ENCODE measurements at regions not wholly inside any gene's neighbourhood (a gene's known extent, or its start where the extent isn't known, plus 50 kb on each side); places are given as distances from the start of the nearest gene placed in this dataset.
"Not testable (repeated sequence)": the region's sequence is repeated elsewhere in the genome, so short reads cannot be mapped to it uniquely, and the experiment has no call there.

DNA sequence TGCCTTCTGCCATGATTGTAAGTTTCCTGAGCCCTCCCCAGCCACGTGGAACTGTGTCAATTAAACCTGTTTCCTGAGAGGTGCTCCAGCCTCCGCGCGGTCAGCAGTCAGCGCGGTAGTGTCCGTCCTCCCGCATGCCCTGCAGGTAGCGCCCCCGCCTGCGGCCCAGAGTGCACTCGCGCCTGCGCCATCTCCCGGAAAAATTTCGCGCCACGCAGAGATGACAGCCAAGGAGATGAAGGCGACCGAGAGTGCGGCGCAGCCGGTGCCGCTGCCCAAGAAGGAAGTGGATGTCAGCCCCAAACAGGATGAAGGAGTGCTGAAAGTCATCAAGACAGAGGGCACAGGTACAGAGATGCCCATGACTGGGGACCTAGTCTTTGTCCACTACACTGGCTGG is 201.1 kb downstream of the SPATA31A6 start:
- not testable (repeated sequence) for TF ChIP-seq ZBTB1 (CRISPR knock-in tag; IDR thresholded peaks at IDR 0.05; ENCODE audit: borderline replicate concordance, low read depth); TBL1XR1 (IDR thresholded peaks at IDR 0.05; ENCODE audit: low read length in 2 of 2); ZBED1 (IDR thresholded peaks at IDR 0.05); XRCC3 (IDR thresholded peaks at IDR 0.05); NR2C1 (IDR thresholded peaks at IDR 0.05); NR2C1 (tag; IDR thresholded peaks at IDR 0.05)
- TF ChIP-seq, protein P1, sequence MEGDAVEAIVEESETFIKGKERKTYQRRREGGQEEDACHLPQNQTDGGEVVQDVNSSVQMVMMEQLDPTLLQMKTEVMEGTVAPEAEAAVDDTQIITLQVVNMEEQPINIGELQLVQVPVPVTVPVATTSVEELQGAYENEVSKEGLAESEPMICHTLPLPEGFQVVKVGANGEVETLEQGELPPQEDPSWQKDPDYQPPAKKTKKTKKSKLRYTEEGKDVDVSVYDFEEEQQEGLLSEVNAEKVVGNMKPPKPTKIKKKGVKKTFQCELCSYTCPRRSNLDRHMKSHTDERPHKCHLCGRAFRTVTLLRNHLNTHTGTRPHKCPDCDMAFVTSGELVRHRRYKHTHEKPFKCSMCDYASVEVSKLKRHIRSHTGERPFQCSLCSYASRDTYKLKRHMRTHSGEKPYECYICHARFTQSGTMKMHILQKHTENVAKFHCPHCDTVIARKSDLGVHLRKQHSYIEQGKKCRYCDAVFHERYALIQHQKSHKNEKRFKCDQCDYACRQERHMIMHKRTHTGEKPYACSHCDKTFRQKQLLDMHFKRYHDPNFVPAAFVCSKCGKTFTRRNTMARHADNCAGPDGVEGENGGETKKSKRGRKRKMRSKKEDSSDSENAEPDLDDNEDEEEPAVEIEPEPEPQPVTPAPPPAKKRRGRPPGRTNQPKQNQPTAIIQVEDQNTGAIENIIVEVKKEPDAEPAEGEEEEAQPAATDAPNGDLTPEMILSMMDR (IDR thresholded peaks at IDR 0.05 in 2 of 3, conservative IDR thresholded peaks at IDR 0.05 in 1 of 3; ENCODE audit: insufficient read depth in 2 of 3, low read depth in 1 of 3, low read length in 3 of 3): not testable (repeated sequence)
- TF ChIP-seq, protein P2, sequence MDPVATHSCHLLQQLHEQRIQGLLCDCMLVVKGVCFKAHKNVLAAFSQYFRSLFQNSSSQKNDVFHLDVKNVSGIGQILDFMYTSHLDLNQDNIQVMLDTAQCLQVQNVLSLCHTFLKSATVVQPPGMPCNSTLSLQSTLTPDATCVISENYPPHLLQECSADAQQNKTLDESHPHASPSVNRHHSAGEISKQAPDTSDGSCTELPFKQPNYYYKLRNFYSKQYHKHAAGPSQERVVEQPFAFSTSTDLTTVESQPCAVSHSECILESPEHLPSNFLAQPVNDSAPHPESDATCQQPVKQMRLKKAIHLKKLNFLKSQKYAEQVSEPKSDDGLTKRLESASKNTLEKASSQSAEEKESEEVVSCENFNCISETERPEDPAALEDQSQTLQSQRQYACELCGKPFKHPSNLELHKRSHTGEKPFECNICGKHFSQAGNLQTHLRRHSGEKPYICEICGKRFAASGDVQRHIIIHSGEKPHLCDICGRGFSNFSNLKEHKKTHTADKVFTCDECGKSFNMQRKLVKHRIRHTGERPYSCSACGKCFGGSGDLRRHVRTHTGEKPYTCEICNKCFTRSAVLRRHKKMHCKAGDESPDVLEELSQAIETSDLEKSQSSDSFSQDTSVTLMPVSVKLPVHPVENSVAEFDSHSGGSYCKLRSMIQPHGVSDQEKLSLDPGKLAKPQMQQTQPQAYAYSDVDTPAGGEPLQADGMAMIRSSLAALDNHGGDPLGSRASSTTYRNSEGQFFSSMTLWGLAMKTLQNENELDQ (CRISPR knock-in tag; IDR thresholded peaks at IDR 0.05; ENCODE audit: borderline replicate concordance): not testable (repeated sequence)
